Esophagus squamous epithelium (tissue), 4 donors: ENCODE measurements at regions not wholly inside any gene's neighbourhood (a gene's known extent, or its start where the extent isn't known, plus 50 kb on each side); places are given as distances from the start of the nearest gene placed in this dataset.

Experiments used
- POLR2A ChIP-seq, 4 donors: fragments of 450-650 bp; IDR thresholded peaks; one replicate each; pipeline ENCODE4 v1.6.1; 2017; ENCODE audit warnings: antibody characterized with exemption in 4 of 4, mild to moderate bottlenecking in 4 of 4, moderate library complexity in 3 of 4
- TF ChIP-seq, protein P1 (sequence below), 6 experiments: fragments of 450-650 bp in 4 of 6; fragments of 200-600 bp in 2 of 6; sonication (generic) in 2 of 6; IDR thresholded peaks; one replicate each; pipeline ENCODE4 v1.5.1; 2016 to 2019; ENCODE audit warnings: antibody characterized with exemption in 6 of 6, mild to moderate bottlenecking in 4 of 6, moderate library complexity in 4 of 6

DNA sequence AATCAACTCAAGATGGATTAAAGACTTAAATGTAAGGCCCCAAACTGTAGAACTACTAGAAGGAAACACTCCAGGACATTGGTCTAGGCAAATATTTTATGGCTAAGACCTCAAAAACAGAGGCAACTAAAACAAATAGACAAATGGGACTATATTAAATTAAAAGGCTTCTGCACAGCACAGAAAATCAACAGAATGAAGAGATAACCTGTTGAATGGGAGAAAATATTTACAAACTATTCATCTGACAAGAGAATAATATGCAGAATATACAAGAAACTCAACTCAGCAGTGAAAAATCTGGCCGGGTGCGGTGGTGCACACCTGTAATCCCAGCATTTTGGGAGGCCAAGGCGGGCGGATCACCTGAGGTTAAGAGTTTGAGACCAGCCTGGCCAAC lies 84.1 kb upstream of the HNRNPU start:
- TF ChIP-seq, protein P1, sequence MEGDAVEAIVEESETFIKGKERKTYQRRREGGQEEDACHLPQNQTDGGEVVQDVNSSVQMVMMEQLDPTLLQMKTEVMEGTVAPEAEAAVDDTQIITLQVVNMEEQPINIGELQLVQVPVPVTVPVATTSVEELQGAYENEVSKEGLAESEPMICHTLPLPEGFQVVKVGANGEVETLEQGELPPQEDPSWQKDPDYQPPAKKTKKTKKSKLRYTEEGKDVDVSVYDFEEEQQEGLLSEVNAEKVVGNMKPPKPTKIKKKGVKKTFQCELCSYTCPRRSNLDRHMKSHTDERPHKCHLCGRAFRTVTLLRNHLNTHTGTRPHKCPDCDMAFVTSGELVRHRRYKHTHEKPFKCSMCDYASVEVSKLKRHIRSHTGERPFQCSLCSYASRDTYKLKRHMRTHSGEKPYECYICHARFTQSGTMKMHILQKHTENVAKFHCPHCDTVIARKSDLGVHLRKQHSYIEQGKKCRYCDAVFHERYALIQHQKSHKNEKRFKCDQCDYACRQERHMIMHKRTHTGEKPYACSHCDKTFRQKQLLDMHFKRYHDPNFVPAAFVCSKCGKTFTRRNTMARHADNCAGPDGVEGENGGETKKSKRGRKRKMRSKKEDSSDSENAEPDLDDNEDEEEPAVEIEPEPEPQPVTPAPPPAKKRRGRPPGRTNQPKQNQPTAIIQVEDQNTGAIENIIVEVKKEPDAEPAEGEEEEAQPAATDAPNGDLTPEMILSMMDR (IDR thresholded peaks at IDR 0.05), result no peak
- no peak for TF ChIP-seq POLR2A (IDR thresholded peaks at IDR 0.05)
